ENCODE measurements at regions not wholly inside any gene's neighbourhood (a gene's known extent, or its start where the extent isn't known, plus 50 kb on each side); places are given as distances from the start of the nearest gene placed in this dataset.

GRCh38 chr2:116680256-116680936 lies 1134.1 kb upstream of the DDX18 start:
- no peak overlapping the region for H3K27ac ChIP-seq
- no peaks in the 10 kb centered on the region for H3K36me3 ChIP-seq
- H3K4me1 ChIP-seq, result no peaks in the 10 kb centered on the region
- DNase-seq, result no peak
- H3K9me3 ChIP-seq, result peaks cover 0 to 10% (median 0%) of the 10 kb centered on the region in 11 donors
- no peak for TF ChIP-seq CTCF (IDR thresholded peaks at IDR 0.05)
- intact Hi-C loops (cut with DNase I), result no loop called here
- no peaks in the 10 kb centered on the region for H3K27me3 ChIP-seq
- no peak overlapping the region for H3K4me3 ChIP-seq
- no peak for ATAC-seq

GRCh38 chr2:116687371-116687770 lies 1127.1 kb upstream of the DDX18 start:
- H3K27ac ChIP-seq, result no peak overlapping the region
- peaks cover 0 to 30% (median 0%) of the 10 kb centered on the region in 11 donors for H3K9me3 ChIP-seq
- H3K27me3 ChIP-seq, result no peaks in the 10 kb centered on the region
- TF ChIP-seq CTCF (IDR thresholded peaks at IDR 0.05), result no peak
- H3K4me3 ChIP-seq, result no peak overlapping the region
- DNase-seq (no peak), ATAC-seq (no peak)
- intact Hi-C loops (cut with DNase I), result no loop called here
- no peaks in the 10 kb centered on the region for H3K4me1 ChIP-seq
- no peaks in the 10 kb centered on the region for H3K36me3 ChIP-seq

DNA sequence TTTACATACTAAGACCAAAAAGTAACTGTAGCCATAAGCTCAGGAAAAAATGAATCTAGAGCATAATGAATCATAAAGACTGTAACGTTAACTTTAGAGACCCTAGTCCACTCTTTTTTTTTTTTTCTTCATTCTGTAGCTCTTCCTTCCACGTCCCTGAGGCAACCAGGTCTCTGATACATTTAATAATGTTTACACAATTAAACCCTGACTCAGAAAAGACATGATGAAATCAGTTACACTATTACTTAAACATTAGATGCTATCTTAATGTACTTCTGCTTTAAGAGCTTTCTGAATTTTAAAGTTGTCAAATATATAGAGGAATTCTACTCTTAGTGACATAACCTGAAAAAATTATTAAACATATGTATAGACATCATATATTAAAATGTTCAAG lies 1121.5 kb upstream of the DDX18 start:
- H3K4me3 ChIP-seq, result no peak overlapping the region
- 55 to 59% methylated on average over 2 of the region's 2 CpGs for WGBS, 2 donors
- TF ChIP-seq CTCF (IDR thresholded peaks at IDR 0.05), result no peak
- H3K9me3 ChIP-seq, result peaks cover 0 to 18% (median 0%) of the 10 kb centered on the region in 11 donors
- no peaks in the 10 kb centered on the region for H3K27me3 ChIP-seq
- ATAC-seq (no peak), DNase-seq (no peak)
- H3K4me1 ChIP-seq, result no peaks in the 10 kb centered on the region
- intact Hi-C loops (cut with DNase I), result no loop called here
- H3K36me3 ChIP-seq, result no peaks in the 10 kb centered on the region
- no peak overlapping the region for H3K27ac ChIP-seq

DNA sequence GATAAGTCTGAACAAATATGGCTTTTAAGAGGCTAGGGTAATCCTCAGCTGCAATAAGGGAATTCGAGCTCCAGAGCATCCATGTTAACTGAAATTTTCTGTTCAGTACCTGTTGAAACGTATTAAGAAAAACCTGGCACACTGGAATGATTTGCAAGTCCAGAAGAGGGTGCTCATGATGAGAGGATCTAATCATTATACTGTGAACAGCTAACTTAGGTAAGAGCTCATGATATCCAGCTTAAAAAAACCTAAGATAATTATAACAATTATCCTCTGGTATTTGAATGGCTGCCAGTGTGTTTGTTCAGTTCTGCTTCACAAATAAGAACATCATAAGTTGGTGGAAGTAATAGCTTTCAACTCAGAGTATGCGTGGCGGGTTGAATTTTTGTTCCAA lies 1118.3 kb upstream of the DDX18 start:
- Histone ChIP-seq H3K27ac (no peak overlapping the region), H3K4me3 (no peak overlapping the region), H3K36me3 (no peaks in the 10 kb centered on the region), H3K4me1 (no peaks in the 10 kb centered on the region), H3K27me3 (no peaks in the 10 kb centered on the region), H3K9me3 (no peaks in the 10 kb centered on the region)
- ATAC-seq (no peak), DNase-seq (no peak)
- TF ChIP-seq CTCF (IDR thresholded peaks at IDR 0.05), result no peak
- intact Hi-C loops (cut with DNase I), result no loop called here
- 70 to 72% methylated on average over 4 of the region's 4 CpGs for WGBS, 2 donors

Data from heart right ventricle (tissue), 16 donors.